ENCODE measurements at regions not wholly inside any gene's neighbourhood (a gene's known extent, or its start where the extent isn't known, plus 50 kb on each side); places are given as distances from the start of the nearest gene placed in this dataset.
A peak's percentile ranks its signal among the peaks of the same experiment; 100 is the strongest.

DNA sequence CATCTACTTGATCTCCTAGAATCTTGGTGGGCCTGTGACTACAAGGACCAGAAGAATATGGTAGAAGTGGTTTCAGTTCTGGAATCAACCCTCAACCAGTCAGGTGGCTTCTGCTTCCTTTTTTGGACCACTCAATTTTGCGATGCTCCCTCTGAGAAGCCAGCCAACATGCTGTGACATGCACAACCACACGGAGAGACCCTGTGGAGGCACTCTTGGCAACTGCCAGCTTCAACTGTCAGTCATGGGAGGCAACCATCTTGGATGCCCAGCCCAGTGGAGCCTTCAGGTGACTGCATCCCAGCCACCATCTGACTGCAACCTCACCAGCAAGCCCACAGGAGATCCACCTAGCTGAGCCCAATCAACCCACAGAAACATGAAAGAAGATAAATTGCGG is 137.3 kb downstream of the FAM114A2 start:
- 81 to 89% methylated on average over 3 of the region's 3 CpGs for WGBS, 2 donors
- no peak for DNase-seq
- intact Hi-C loops (cut with DNase I; ENCODE audit: low total_unique reads) = no loop called here
- Histone ChIP-seq H3K4me3 (no peak overlapping the region), H3K4me1 (no peaks in the 10 kb centered on the region), H3K9me3 (no peaks in the 10 kb centered on the region), H3K27me3 (no peaks in the 10 kb centered on the region), H3K27ac (peak overlapping the region in 1 of 2 donors; percentile 8), H3K36me3 (ENCODE audit: low read depth, missing control alignments) (no peaks in the 10 kb centered on the region)
- TF ChIP-seq, protein P1, sequence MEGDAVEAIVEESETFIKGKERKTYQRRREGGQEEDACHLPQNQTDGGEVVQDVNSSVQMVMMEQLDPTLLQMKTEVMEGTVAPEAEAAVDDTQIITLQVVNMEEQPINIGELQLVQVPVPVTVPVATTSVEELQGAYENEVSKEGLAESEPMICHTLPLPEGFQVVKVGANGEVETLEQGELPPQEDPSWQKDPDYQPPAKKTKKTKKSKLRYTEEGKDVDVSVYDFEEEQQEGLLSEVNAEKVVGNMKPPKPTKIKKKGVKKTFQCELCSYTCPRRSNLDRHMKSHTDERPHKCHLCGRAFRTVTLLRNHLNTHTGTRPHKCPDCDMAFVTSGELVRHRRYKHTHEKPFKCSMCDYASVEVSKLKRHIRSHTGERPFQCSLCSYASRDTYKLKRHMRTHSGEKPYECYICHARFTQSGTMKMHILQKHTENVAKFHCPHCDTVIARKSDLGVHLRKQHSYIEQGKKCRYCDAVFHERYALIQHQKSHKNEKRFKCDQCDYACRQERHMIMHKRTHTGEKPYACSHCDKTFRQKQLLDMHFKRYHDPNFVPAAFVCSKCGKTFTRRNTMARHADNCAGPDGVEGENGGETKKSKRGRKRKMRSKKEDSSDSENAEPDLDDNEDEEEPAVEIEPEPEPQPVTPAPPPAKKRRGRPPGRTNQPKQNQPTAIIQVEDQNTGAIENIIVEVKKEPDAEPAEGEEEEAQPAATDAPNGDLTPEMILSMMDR (IDR thresholded peaks at IDR 0.05) = no peak
- no peak for TF ChIP-seq POLR2A (IDR thresholded peaks at IDR 0.05)

- Histone ChIP-seq H3K9me3 (no peaks in the 10 kb centered on the region), H3K27ac (peak overlapping the region in 1 of 2 donors; percentile 8), H3K36me3 (ENCODE audit: low read depth, missing control alignments) (no peaks in the 10 kb centered on the region), H3K4me3 (no peak overlapping the region), H3K27me3 (no peaks in the 10 kb centered on the region), H3K4me1 (no peaks in the 10 kb centered on the region)
- TF ChIP-seq POLR2A (IDR thresholded peaks at IDR 0.05) = no peak
- TF ChIP-seq, protein P1 (IDR thresholded peaks at IDR 0.05) = no peak
- DNase-seq = no peak
- 57 to 60% methylated on average over 3 of the region's 3 CpGs for WGBS, 2 donors
- intact Hi-C loops (cut with DNase I; ENCODE audit: low total_unique reads) = no loop called here
These were observed 137.9 kb downstream of the FAM114A2 start for GRCh38 chr5:153900703-153901395.

DNA sequence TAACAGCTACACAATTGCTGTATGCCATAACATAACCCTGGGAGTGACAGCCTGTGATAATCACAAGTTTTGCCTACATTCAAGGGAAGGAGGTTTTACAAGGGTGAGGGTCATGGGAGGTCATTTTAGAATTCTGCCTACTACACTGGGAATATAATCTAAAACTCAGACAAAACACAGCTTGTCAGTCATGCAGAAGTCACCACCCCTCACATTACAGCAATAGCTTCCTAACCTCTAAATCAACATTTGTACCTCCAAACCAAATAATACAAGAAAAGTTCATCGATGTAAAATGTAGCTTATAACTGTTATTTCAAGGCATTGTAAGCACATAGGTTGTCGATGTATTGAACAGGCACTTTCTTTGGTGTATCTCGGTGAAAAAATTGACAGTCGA is 139.0 kb downstream of the FAM114A2 start:
- WGBS, 2 donors = 86 to 90% methylated on average over 4 of the region's 4 CpGs
- Histone ChIP-seq H3K4me3 (no peak overlapping the region), H3K36me3 (ENCODE audit: low read depth, missing control alignments) (no peaks in the 10 kb centered on the region), H3K4me1 (no peaks in the 10 kb centered on the region), H3K27me3 (no peaks in the 10 kb centered on the region), H3K27ac (no peak overlapping the region), H3K9me3 (no peaks in the 10 kb centered on the region)
- DNase-seq = no peak
- no peak for TF ChIP-seq POLR2A (IDR thresholded peaks at IDR 0.05)
- TF ChIP-seq, protein P1 (IDR thresholded peaks at IDR 0.05) = no peak
- intact Hi-C loops (cut with DNase I; ENCODE audit: low total_unique reads) = no loop called here

DNA sequence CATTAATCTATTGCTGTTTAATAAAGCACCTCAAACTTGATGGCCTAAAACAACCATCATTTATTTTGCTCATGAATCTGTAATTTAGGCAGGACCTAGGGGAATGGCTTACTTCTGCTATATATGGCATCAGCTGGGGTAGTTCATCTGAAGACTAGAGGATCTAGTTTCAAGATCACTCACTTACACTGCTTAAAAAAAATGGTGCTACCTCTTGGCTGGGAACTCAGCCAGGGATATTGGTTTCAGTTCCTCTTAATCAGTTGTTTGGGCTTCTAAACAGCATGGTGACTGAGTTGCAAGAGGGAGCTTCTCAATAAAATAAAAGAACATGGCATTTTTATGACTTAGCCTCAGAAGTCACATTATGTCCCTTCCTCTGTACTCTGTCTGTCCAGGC is 142.0 kb downstream of the FAM114A2 start:
- H3K27ac ChIP-seq = no peak overlapping the region
- intact Hi-C loops (cut with DNase I; ENCODE audit: low total_unique reads) = no loop called here
- H3K9me3 ChIP-seq = no peaks in the 10 kb centered on the region
- no peak for DNase-seq
- no peaks in the 10 kb centered on the region for H3K27me3 ChIP-seq
- H3K4me3 ChIP-seq = no peak overlapping the region
- TF ChIP-seq, protein P1 (IDR thresholded peaks at IDR 0.05) = no peak
- TF ChIP-seq POLR2A (IDR thresholded peaks at IDR 0.05) = no peak
- H3K36me3 ChIP-seq (ENCODE audit: low read depth, missing control alignments) = no peaks in the 10 kb centered on the region
- H3K4me1 ChIP-seq = no peaks in the 10 kb centered on the region

DNA sequence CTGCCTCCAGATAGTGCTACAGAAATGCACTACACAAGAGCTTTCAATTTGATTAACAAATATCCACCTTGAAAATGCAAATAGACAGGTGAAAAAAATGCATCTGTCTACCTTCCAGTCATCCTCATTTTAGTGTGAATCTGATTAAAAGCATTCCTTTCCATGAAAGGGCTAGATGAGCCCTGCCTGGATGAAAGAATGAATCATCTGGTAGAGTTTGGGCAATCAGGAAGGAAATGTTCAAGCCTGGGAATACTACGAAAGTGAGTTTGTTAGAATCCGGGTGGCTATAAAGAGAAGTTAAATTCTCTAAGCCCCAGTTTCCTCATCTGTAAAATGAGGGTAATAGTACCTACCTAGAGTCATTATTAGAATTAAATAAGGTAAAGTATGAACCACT is 142.6 kb downstream of the FAM114A2 start:
- no peak overlapping the region for H3K4me3 ChIP-seq
- intact Hi-C loops (cut with DNase I; ENCODE audit: low total_unique reads) = no loop called here
- DNase-seq = no peak
- H3K9me3 ChIP-seq = no peaks in the 10 kb centered on the region
- H3K36me3 ChIP-seq (ENCODE audit: low read depth, missing control alignments) = no peaks in the 10 kb centered on the region
- WGBS, 2 donors = 69 to 94% methylated on average over 2 of the region's 2 CpGs
- H3K27ac ChIP-seq = no peak overlapping the region
- H3K4me1 ChIP-seq = no peaks in the 10 kb centered on the region
- H3K27me3 ChIP-seq = no peaks in the 10 kb centered on the region
- TF ChIP-seq, protein P1 (IDR thresholded peaks at IDR 0.05) = no peak
- no peak for TF ChIP-seq POLR2A (IDR thresholded peaks at IDR 0.05)

Data from testis (tissue), 2 donors.